Osteoblast (primary cell): ENCODE measurements at regions not wholly inside any gene's neighbourhood (a gene's known extent, or its start where the extent isn't known, plus 50 kb on each side); places are given as distances from the start of the nearest gene placed in this dataset.

Experiments used
- DNase-seq: peaks from one replicate; pipeline ENCODE4 v3.0.0; 2011; ENCODE audit warnings: low spot score, mixed read lengths; ENCODE audit not compliant: insufficient read length; ENCODE audit errors: missing footprints
- H2AFZ ChIP-seq: 2 replicates; pipeline ENCODE4 v1.6.0; 2011; ENCODE audit warnings: mild to moderate bottlenecking, low read length
- H3K27ac ChIP-seq: 2 replicates; pipeline ENCODE4 v1.5.1; 2011; ENCODE audit warnings: mild to moderate bottlenecking, low read depth, low read length, moderate library complexity
- H3K27me3 ChIP-seq: 2 replicates; pipeline ENCODE4 v1.6.0; 2012; ENCODE audit warnings: mild to moderate bottlenecking, control low read depth, inconsistent platforms, low read length, moderate library complexity; ENCODE audit not compliant: insufficient read depth
- H3K36me3 ChIP-seq: 2 replicates; pipeline ENCODE4 v1.5.1; 2011; ENCODE audit warnings: mild to moderate bottlenecking, low read length, control low read depth, moderate library complexity; ENCODE audit not compliant: insufficient read depth
- H3K4me1 ChIP-seq: 2 replicates; pipeline ENCODE4 v1.5.1; 2011; ENCODE audit warnings: mild to moderate bottlenecking, low read length, control low read depth, moderate library complexity; ENCODE audit not compliant: insufficient read depth
- H3K4me2 ChIP-seq: 2 replicates; pipeline ENCODE4 v1.6.0; 2011; ENCODE audit warnings: mild to moderate bottlenecking, low read length; ENCODE audit not compliant: insufficient read depth
- H3K4me3 ChIP-seq: fragments of 200-600 bp; sonication (generic); 3 replicates; pipeline ENCODE4 v1.5.1; 2012; ENCODE audit warnings: mild to moderate bottlenecking, low read length, inconsistent platforms; ENCODE audit not compliant: insufficient read depth
- H3K79me2 ChIP-seq: 2 replicates; pipeline ENCODE4 v1.6.0; 2012; ENCODE audit warnings: mild to moderate bottlenecking, low read length, control low read depth, inconsistent platforms; ENCODE audit not compliant: insufficient read depth
- H3K9me3 ChIP-seq: 2 replicates; pipeline ENCODE4 v1.5.1; 2011; ENCODE audit warnings: low read depth, low read length, control low read depth
- H4K20me1 ChIP-seq: 2 replicates; pipeline ENCODE4 v1.6.0; 2012; ENCODE audit warnings: mild to moderate bottlenecking, low read length, control low read depth; ENCODE audit not compliant: insufficient read depth
- TF ChIP-seq, protein P1 (sequence below): IDR thresholded peaks from 2 replicates; pipeline ENCODE4 v1.5.1; 2011; ENCODE audit warnings: mild to moderate bottlenecking, low read depth, low read length, moderate library complexity; ENCODE audit errors: extremely low read depth

DNA sequence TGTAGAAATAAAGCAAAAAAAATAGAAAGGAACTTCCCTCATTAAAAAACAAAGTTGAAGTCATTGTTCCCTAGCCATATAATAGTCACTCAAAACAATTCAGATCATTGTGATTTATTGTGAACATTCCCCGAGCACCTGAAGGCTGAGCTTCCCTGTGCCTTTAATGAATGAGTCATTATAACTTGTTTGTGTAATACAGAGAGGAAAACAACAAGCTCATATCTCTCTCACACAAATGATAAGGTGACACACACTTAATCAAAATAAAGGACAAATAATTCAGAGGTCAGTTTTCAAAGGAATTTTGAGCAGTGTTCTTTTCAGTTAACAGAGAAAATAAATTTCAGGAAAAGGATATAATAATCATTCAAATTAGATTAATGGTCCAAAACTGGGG, 326.2 kb downstream of the DUSP10 start:
- Histone ChIP-seq H3K4me2 (no peak overlapping the region), H3K79me2 (no peaks in the 10 kb centered on the region), H4K20me1 (no peaks in the 10 kb centered on the region), H3K9me3 (no peaks in the 10 kb centered on the region), H3K36me3 (no peaks in the 10 kb centered on the region), H2AFZ (no peak overlapping the region), H3K27me3 (no peaks in the 10 kb centered on the region), H3K4me1 (peaks cover 14% of the 10 kb centered on the region), H3K4me3 (no peak overlapping the region), H3K27ac (no peak overlapping the region)
- TF ChIP-seq, protein P1, sequence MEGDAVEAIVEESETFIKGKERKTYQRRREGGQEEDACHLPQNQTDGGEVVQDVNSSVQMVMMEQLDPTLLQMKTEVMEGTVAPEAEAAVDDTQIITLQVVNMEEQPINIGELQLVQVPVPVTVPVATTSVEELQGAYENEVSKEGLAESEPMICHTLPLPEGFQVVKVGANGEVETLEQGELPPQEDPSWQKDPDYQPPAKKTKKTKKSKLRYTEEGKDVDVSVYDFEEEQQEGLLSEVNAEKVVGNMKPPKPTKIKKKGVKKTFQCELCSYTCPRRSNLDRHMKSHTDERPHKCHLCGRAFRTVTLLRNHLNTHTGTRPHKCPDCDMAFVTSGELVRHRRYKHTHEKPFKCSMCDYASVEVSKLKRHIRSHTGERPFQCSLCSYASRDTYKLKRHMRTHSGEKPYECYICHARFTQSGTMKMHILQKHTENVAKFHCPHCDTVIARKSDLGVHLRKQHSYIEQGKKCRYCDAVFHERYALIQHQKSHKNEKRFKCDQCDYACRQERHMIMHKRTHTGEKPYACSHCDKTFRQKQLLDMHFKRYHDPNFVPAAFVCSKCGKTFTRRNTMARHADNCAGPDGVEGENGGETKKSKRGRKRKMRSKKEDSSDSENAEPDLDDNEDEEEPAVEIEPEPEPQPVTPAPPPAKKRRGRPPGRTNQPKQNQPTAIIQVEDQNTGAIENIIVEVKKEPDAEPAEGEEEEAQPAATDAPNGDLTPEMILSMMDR, result no peak
- DNase-seq, result no peak

- H2AFZ ChIP-seq, result no peak overlapping the region
- no peaks in the 10 kb centered on the region for H3K36me3 ChIP-seq
- DNase-seq, result no peak
- H3K27ac ChIP-seq, result no peak overlapping the region
- peaks cover 14% of the 10 kb centered on the region for H3K4me1 ChIP-seq
- no peaks in the 10 kb centered on the region for H3K9me3 ChIP-seq
- no peak overlapping the region for H3K4me3 ChIP-seq
- no peak overlapping the region for H3K4me2 ChIP-seq
- TF ChIP-seq, protein P1, result no peak
- H4K20me1 ChIP-seq, result no peaks in the 10 kb centered on the region
- no peaks in the 10 kb centered on the region for H3K27me3 ChIP-seq
- no peaks in the 10 kb centered on the region for H3K79me2 ChIP-seq
These were observed 325.7 kb downstream of the DUSP10 start for GRCh38 chr1:221416142-221416541.

- no peaks in the 10 kb centered on the region for H4K20me1 ChIP-seq
- TF ChIP-seq, protein P1, result no peak
- H3K4me1 ChIP-seq, result peaks cover 14% of the 10 kb centered on the region
- no peaks in the 10 kb centered on the region for H3K79me2 ChIP-seq
- H3K27ac ChIP-seq, result no peak overlapping the region
- H3K4me3 ChIP-seq, result no peak overlapping the region
- H2AFZ ChIP-seq, result no peak overlapping the region
- no peak overlapping the region for H3K4me2 ChIP-seq
- H3K27me3 ChIP-seq, result no peaks in the 10 kb centered on the region
- DNase-seq, result no peak
- no peaks in the 10 kb centered on the region for H3K36me3 ChIP-seq
- no peaks in the 10 kb centered on the region for H3K9me3 ChIP-seq
These were observed 325.2 kb downstream of the DUSP10 start for GRCh38 chr1:221416723-221417122.

GRCh38 chr1:221418346-221418745, 323.5 kb downstream of the DUSP10 start:
- peaks cover 14% of the 10 kb centered on the region for H3K4me1 ChIP-seq
- DNase-seq, result peak; percentile 26
- H4K20me1 ChIP-seq, result no peaks in the 10 kb centered on the region
- no peak overlapping the region for H3K4me3 ChIP-seq
- H3K27ac ChIP-seq, result no peak overlapping the region
- no peaks in the 10 kb centered on the region for H3K36me3 ChIP-seq
- TF ChIP-seq, protein P1, result no peak
- peak overlapping the region; percentile 16 for H3K4me2 ChIP-seq
- H3K79me2 ChIP-seq, result no peaks in the 10 kb centered on the region
- H3K9me3 ChIP-seq, result no peaks in the 10 kb centered on the region
- H2AFZ ChIP-seq, result no peak overlapping the region
- no peaks in the 10 kb centered on the region for H3K27me3 ChIP-seq
